Umbilical cord (tissue), 1 donor: ENCODE measurements at regions not wholly inside any gene's neighbourhood (a gene's known extent, or its start where the extent isn't known, plus 50 kb on each side); places are given as distances from the start of the nearest gene placed in this dataset.
A peak's percentile ranks its signal among the peaks of the same experiment; 100 is the strongest.

Experiments
- DNase-seq: peaks from one replicate; pipeline ENCODE4 v3.0.0-alpha.2; 2015; ENCODE audit warnings: low spot score

DNA sequence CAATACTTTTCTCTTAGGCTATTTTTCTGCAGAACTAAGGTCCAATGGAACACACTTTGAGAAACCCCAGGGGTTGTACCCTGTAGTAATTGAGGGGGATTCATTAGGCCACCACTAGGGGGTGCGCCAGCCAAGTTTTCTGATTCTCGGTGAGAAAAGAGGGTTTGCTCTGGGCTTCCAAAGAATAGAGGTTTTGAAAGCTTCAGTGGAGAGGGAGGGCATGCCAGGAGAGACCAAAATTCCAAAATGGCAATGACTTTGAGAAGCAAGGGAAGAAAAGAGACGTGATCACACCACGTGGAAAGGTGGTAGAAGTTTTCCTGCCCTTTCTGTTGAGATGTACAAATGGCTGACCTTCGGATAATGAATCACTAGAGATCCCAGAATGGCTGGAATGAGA is 323.3 kb downstream of the RPS6KC1 start:
- DNase-seq: peak; percentile 70

DNA sequence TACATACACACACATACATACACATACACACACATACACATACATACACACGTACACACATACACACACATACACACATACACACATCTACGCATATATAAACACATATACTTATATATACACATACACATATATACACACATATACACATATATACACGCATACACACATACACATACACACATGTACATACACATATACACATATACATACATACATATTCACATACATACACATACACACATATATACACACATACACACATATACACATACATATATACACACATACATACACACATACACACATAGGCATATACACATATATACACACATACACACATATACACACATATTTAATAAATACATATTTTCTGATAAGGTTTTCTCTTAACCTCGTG is 324.0 kb downstream of the RPS6KC1 start:
- no peak for DNase-seq

GRCh38 chr1:213376862-213377372 is 325.9 kb downstream of the RPS6KC1 start:
- DNase-seq: no peak

- no peak for DNase-seq
Measured at GRCh38 chr1:213380865-213381264, 329.8 kb downstream of the RPS6KC1 start.

DNA sequence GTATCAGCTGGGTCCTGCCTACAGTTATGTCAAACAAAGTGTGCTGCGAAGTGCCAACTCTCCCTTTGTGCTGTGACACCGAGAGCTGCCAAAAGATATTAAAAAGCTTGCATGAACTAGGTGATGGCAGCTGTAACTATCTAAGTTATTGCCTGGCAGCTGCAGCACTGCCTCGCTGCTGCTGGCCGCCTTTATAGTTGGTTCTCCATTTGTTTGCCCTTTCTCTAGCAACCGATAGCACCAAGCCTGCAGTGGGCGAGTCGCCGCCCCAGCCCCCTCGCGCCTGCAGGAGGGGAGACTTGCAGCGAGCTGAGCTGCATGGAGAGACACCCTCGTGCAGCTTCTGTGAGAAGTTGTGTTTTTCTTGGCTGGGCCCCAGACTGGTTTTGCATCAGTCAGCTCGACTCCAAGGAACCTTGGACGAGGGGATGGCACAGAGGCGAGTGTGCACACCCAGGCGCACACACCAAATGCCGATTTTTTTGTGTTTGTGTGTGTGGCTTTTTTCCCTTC is 330.6 kb downstream of the RPS6KC1 start:
- no peak for DNase-seq

GRCh38 chr1:213383465-213383864 is 332.4 kb downstream of the RPS6KC1 start:
- DNase-seq: no peak

GRCh38 chr1:213385201-213385600 is 334.2 kb downstream of the RPS6KC1 start:
- no peak for DNase-seq

DNA sequence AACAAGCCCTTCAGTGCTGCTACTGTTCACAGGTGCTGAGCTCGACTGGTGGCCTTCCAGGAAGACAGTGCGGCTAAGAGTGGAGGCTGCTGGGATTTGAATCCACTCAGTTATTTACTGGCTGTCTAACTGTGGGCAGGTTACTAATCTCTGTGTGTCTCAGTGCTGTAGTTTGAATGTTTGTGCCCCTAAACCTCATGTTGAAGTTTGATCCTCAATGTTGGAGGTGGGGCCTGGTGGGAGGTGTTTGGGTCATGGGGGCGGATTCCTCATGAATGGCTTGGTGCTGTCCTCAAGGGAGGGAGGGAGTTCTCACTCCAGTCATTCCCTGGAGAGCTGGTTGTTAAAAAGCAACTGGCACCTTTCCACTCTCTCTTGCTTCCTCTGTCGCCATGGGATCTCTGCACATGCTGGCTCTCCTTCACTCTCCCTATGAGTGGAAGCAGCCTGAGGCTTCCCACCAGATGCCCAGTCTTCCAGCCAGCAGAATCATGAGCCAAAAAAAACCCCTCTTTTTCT is 334.8 kb downstream of the RPS6KC1 start:
- no peak for DNase-seq

DNA sequence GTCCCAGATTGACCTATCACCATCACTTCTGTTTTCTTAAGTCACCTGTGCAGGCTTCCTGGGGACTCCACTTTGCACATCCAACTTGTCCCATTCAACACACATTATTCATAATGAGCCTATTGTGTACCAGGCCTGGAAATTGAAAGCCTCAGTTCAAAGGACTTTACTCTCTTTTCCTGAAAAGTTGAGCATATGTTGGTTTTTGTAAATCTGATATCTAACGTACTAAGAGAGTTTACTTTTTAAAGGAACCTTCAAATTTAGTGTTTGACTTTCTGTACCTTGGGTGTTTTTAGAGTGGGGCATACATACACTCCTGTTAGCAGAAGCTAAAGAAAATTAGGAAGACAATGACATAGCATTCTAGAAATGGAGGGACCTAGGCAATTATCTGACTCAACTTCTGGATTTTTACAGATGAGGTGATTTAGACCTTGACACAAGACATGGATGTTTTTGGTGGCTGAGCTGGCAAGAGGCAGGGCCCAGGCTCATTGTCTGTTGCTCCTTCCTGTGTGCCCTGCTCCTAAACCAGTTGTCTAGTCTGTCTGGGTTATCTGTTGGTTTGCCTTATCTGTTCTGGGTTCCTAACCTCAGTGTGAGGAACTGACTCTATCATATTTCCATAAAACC is 336.5 kb downstream of the RPS6KC1 start:
- no peak for DNase-seq

- DNase-seq: no peak
Measured at GRCh38 chr1:213388199-213388598, 337.2 kb downstream of the RPS6KC1 start.

GRCh38 chr1:213389061-213389581 is 338.1 kb downstream of the RPS6KC1 start:
- DNase-seq: no peak

GRCh38 chr1:213391445-213391844 is 340.4 kb downstream of the RPS6KC1 start:
- no peak for DNase-seq

- no peak for DNase-seq
Measured at GRCh38 chr1:213393860-213394259, 342.8 kb downstream of the RPS6KC1 start.

GRCh38 chr1:213394837-213395236 is 343.8 kb downstream of the RPS6KC1 start:
- DNase-seq: no peak

DNA sequence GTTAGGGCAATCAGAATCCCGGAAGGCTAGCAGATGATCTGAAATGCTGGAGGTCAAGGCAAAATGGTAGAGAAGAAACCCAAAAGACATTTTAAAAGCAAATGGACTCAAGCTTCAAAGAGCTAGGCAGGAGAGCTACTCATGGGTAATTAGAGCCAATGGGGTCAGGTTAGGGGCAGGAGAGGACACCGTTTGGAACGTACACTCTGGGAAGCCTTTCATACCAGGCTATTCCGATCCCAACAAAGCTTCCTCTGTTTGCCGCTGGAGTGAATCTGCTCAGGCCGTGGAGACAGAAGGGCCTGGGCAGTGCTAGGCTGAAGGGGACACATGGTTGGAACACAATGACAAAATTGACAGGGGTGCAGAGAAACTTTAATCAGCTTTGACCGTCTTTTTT is 346.6 kb downstream of the RPS6KC1 start:
- DNase-seq: no peak

DNA sequence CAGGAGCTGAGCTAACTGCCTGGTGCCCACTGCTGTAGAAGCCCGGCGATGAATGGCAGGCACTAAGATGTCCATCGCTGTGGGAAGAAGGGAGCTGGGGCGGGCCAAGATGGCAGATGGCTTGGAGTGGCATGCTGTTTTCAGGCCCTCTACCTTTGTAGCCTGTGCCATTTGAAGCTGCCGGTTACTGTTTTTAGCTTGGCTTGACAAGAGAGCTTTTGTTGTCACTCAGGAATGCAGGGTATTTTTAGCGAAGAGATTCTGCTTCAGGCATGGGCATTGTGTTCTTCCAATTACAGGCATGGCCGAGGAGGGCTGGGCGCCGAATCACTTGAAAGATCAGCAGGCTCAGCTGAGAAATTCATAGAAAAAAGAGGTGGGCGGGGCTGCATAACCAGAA is 348.7 kb downstream of the RPS6KC1 start:
- peak; percentile 30 for DNase-seq

DNA sequence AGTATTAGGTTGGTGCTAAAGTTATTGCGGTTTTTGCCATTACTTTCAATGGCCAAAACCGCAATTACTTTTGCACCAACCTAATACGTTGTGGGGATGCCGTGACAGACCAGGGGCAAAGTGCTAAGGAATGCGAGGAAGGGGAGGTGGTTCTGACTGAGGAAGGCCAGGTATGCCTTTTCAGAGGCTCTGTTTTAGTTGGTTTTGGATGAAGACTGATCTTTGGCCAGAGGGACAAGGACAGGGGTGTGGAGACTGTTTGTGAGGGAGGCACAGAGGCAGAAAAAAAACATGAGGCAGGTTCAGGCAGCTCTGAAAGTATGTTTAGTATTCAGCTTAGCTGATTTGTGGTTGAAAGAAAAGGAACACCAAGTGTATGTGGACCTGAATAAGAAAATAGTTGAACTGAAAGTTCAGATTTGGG is 358.2 kb downstream of the RPS6KC1 start:
- no peak for DNase-seq

GRCh38 chr1:213409971-213410370 is 358.9 kb downstream of the RPS6KC1 start:
- no peak for DNase-seq

DNA sequence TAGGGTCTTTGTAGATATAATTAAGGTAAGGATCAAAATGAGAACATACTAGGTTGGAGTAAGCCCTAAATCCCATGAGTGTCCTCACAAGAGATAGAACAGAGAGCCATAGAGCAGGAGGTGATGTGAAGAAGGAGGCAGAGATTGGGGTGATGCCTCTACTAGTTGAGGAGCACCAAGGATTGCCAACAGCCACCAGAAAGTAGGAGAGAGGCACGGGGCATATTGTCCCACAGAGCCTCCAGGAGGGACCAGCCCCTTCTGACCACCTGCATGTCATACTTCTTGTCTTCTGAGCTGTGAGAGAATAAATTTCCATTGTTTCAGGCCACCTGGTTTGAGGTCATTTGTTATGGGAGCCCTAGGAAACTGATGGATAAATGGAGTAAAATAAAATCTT is 363.3 kb downstream of the RPS6KC1 start:
- no peak for DNase-seq

DNA sequence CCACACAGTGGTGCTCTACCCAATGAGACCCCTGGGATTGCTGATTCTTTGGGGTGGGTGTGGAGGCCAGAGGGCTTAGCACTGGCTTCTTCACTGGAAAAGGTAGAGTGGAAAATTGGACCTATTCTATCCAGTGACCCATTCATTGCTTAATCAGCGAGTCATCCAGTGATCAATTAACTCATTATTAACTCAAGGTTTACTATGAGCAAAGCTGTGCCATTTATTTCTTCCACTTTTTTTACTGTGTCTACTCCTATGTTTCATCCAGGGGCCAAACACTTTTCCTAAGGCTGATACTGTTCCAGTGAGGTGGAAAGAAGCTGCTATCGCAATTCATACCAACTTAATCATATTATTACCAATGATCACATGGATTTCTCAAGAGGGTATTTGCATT is 363.9 kb downstream of the RPS6KC1 start:
- DNase-seq: no peak

DNA sequence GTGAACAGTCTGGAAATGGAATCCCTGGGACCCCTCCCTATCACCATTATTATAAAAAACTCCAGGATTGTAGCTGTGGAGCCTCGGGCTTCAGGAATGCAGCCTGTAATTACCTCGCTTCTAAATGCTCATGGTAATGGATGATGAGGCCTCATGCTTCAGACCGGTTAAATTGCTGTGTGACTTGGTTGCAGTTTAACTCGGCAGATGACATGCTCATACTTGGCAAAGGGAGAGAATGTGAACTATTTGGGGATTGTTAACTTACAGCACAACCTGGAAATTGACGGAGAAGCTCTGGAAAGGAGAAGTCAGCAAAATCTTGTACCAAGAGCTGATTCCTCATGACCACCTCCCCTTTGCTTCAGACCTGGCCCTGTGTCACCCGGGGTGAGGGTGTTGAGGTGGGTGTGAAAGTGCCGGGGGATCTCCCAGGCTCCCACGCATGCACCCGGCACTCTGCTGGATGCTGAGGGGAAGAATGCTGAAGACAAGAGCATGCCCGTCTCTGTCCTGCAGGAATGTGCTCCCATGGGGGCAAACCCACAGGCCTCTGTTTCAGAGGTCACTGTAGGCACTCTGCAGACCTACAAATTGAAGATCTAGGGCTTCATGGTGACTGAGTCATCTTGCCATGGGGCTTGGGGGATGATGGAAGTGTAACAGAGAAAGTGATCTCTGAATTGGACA is 364.8 kb downstream of the RPS6KC1 start:
- DNase-seq: no peak

GRCh38 chr1:213416461-213417224 is 365.6 kb downstream of the RPS6KC1 start:
- no peak for DNase-seq
